AG09319 (cell line): ENCODE measurements at regions not wholly inside any gene's neighbourhood (a gene's known extent, or its start where the extent isn't known, plus 50 kb on each side); places are given as distances from the start of the nearest gene placed in this dataset.

Experiments used
- DNase-seq: peaks from one replicate; pipeline ENCODE4 v3.0.0-alpha.2; 2010; ENCODE audit warnings: low read depth; ENCODE audit errors: extremely low read depth
- CTCF ChIP-seq: IDR thresholded peaks from 2 replicates; pipeline ENCODE4 v1.5.1; 2011; ENCODE audit warnings: low read depth, mild to moderate bottlenecking, inconsistent platforms, low read length, moderate library complexity

DNA sequence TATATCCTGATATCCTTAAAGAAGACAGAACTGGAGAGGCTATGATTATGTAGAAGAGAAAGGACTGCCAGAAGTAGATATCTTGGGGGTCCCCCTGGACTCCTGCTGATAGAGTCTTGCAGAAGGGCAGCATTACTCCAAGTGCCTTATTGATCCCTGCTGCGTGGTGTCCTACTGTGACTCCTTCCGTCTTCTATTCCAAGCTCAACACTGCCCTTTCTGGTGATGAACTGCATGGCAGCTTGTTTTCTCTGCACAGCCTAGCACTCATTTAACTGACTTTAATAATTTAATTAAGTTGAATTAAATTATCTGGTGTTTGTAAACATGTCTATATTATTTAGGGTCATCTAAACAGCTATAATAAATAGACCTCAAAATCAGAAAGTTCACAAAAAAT lies 194.1 kb upstream of the DSEL start:
- no peak for TF ChIP-seq CTCF
- DNase-seq: no peak

GRCh38 chr18:67705748-67706147 lies 189.2 kb upstream of the DSEL start:
- no peak for TF ChIP-seq CTCF
- DNase-seq: no peak

DNA sequence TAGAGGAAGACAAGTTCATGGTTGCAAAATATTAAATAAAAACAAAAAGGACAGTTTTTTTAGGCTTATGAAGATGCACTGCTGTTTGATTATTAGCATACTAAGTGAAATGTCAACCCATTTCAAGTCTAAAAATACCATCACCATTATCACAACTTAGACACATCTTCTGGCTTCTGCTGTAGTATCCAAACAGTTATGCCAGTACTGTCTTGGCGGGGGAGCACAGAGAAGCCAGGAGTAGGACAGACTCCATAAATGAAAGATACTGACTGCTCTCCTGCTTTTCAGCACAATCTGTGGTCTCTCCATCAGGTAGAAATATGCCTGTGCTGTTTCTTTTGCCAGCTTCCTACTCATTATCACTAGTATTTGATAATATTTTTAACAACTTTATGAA lies 179.2 kb upstream of the DSEL start:
- no peak for DNase-seq
- no peak for TF ChIP-seq CTCF

DNA sequence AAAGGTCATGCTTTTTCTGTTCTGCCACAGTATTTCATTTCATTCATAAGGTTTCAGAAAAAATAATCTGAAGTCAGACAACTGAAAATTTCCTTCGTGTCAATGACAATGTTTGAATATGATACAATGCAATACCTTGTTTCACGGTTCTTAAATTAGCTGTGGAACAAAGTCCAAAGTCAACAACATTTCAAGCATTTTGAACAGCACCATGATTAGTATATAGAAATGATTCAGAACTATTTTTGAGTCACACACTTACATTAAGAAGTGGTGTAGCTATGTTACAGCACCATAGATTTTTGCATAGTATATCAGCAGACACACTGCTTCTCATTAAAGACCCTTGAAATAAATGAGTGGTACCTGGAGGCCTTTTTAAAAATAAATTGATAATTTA lies 178.3 kb upstream of the DSEL start:
- TF ChIP-seq CTCF: no peak
- DNase-seq: no peak

- no peak for TF ChIP-seq CTCF
- no peak for DNase-seq
Measured at GRCh38 chr18:67692811-67693210, 176.3 kb upstream of the DSEL start.

- DNase-seq: peak; percentile 40
- no peak for TF ChIP-seq CTCF
Measured at GRCh38 chr18:67682516-67682915, 166.0 kb upstream of the DSEL start.

DNA sequence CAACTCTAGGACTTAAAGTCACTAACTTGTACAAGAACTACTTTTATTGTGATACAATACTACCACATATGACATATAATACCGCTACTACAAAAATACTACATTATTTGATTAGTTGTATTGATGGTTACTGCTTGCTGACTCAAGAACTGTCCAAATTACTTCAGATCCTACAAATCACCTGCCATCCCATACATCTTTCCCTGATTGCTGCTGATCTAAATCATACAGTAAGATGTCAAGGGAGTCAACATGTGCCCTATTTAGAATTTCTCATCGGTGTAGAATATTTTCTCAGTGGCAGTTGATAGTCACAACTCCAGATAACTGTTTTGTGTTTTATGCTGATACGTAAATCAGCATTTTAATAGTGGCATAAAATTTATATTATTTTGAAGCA lies 161.0 kb upstream of the DSEL start:
- no peak for DNase-seq
- no peak for TF ChIP-seq CTCF
